ENCODE measurements at regions not wholly inside any gene's neighbourhood (a gene's known extent, or its start where the extent isn't known, plus 50 kb on each side); places are given as distances from the start of the nearest gene placed in this dataset.

DNA sequence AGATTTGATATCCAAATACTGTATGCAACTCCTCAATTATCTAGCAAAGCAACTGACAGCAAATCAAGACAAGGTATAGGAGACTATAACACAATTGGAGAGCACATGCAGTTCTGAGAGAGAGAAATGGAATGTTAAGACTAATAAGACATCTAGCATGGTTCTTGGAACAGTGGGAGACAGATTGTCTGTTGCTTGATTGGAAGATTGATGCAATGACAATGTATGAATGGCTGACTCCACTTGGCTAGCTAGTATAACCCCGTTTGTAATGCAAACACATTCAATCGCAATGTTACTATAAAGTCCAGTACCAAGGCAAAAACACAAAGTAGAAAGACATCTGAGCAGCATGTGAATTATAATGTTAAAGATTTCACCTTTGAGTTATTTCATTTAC lies 179.3 kb downstream of the RPL10L start:
- TF ChIP-seq, protein P1, sequence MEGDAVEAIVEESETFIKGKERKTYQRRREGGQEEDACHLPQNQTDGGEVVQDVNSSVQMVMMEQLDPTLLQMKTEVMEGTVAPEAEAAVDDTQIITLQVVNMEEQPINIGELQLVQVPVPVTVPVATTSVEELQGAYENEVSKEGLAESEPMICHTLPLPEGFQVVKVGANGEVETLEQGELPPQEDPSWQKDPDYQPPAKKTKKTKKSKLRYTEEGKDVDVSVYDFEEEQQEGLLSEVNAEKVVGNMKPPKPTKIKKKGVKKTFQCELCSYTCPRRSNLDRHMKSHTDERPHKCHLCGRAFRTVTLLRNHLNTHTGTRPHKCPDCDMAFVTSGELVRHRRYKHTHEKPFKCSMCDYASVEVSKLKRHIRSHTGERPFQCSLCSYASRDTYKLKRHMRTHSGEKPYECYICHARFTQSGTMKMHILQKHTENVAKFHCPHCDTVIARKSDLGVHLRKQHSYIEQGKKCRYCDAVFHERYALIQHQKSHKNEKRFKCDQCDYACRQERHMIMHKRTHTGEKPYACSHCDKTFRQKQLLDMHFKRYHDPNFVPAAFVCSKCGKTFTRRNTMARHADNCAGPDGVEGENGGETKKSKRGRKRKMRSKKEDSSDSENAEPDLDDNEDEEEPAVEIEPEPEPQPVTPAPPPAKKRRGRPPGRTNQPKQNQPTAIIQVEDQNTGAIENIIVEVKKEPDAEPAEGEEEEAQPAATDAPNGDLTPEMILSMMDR (IDR thresholded peaks at IDR 0.05; ENCODE audit: low read length) = no peak
- no peak for TF ChIP-seq EZH2phosphoT487 (IDR thresholded peaks at IDR 0.05; ENCODE audit: low read length)
- TF ChIP-seq EZH2 (optimal IDR thresholded peaks at IDR 0.05; ENCODE audit: low read depth, low read length) = no peak
